Breast epithelium (tissue), 3 donors: ENCODE measurements at regions not wholly inside any gene's neighbourhood (a gene's known extent, or its start where the extent isn't known, plus 50 kb on each side); places are given as distances from the start of the nearest gene placed in this dataset.
"Not testable (repeated sequence)": the region's sequence is repeated elsewhere in the genome, so short reads cannot be mapped to it uniquely, and the experiment has no call there.

Experiments
- CTCF ChIP-seq, 3 donors: fragments of 450-650 bp; IDR thresholded peaks; one replicate each; pipeline ENCODE4 v1.5.1; 2016 to 2017; ENCODE audit warnings: antibody characterized with exemption in 3 of 3, mild to moderate bottlenecking in 3 of 3, moderate library complexity in 3 of 3
- POLR2AphosphoS5 ChIP-seq, 3 donors: sonication (generic); formaldehyde crosslinking; IDR thresholded peaks; one replicate each; pipeline ENCODE4 v1.6.1; 2017; ENCODE audit warnings: antibody characterized with exemption in 3 of 3

- TF ChIP-seq CTCF, POLR2AphosphoS5 (IDR thresholded peaks at IDR 0.05): not testable (repeated sequence)
Observed at GRCh38 chr7:32728412-32729334, 162.9 kb downstream of the KBTBD2 start.
